Natural killer cell (primary cell): ENCODE measurements at regions not wholly inside any gene's neighbourhood (a gene's known extent, or its start where the extent isn't known, plus 50 kb on each side); places are given as distances from the start of the nearest gene placed in this dataset.

Experiments used
- ATAC-seq, 3 donors: fragments of 150-1000 bp in 2 of 3; fragments of 200-7000 bp in 1 of 3; cut with Tn5 transposase; 1 replicate in 1 of 3; 2 replicates in 2 of 3; pipeline ENCODE4 v1.10.0; 2021; ENCODE audit warnings: mild to moderate bottlenecking in 2 of 3, moderate library complexity in 2 of 3
- DNase-seq, 2 donors: peaks; one replicate each; pipeline versions ENCODE4 v3.0.0 to v3.0.0-alpha.2; 2013 to 2021; ENCODE audit warnings: mixed read lengths in 1 of 2
- H3K27ac ChIP-seq: one replicate; pipeline ENCODE4 v1.5.1; 2013; ENCODE audit warnings: mild to moderate bottlenecking, low read length
- H3K27me3 ChIP-seq: one replicate; pipeline ENCODE4 v1.6.1; 2013; ENCODE audit warnings: low read length; ENCODE audit not compliant: control insufficient read depth, insufficient read depth
- H3K36me3 ChIP-seq: one replicate; pipeline ENCODE4 v1.6.1; 2013; ENCODE audit warnings: low read length; ENCODE audit not compliant: control insufficient read depth, insufficient read depth
- H3K4me1 ChIP-seq: one replicate; pipeline ENCODE4 v1.6.1; 2013; ENCODE audit warnings: low read length; ENCODE audit not compliant: control insufficient read depth, insufficient read depth
- H3K4me3 ChIP-seq: one replicate; pipeline ENCODE4 v1.5.1; 2013; ENCODE audit warnings: low read length
- H3K9me3 ChIP-seq: one replicate; pipeline ENCODE4 v1.6.1; 2013; ENCODE audit warnings: low read length; ENCODE audit not compliant: control insufficient read depth, insufficient read depth
- H3K27ac Mint-ChIP-seq, 2 donors: one replicate each; pipeline ENCODE4 v1.8.0; 2022; ENCODE audit warnings: mild to moderate bottlenecking in 2 of 2, mixed read lengths in 2 of 2, moderate library complexity in 1 of 2
- H3K27me3 Mint-ChIP-seq, 2 donors: one replicate each; pipeline ENCODE4 v1.8.0; 2022; ENCODE audit warnings: low read depth in 2 of 2, mixed read lengths in 2 of 2
- H3K36me3 Mint-ChIP-seq: one replicate; pipeline ENCODE4 v1.8.0; 2022; ENCODE audit warnings: mixed read lengths
- H3K4me1 Mint-ChIP-seq, 2 donors: one replicate each; pipeline ENCODE4 v1.8.0; 2022; ENCODE audit warnings: mixed read lengths in 2 of 2
- H3K4me3 Mint-ChIP-seq: one replicate; pipeline ENCODE4 v1.8.0; 2022; ENCODE audit warnings: mild to moderate bottlenecking, moderate library complexity, mixed read lengths
- H3K9me3 Mint-ChIP-seq, 2 donors: one replicate each; pipeline ENCODE4 v1.8.0; 2022; ENCODE audit warnings: mixed read lengths in 2 of 2
- CTCF ChIP-seq: fragments of 200-600 bp; IDR thresholded peaks from one replicate; pipeline ENCODE4 v1.8.0; 2022; ENCODE audit warnings: antibody characterized with exemption
- WGBS: methylation state at CpG from one replicate; pipeline ENCODE4 v1.1.7; 2013; ENCODE audit warnings: missing lambda C conversion rate; ENCODE audit not compliant: insufficient coverage; 5-methylcytosine and 5-hydroxymethylcytosine counted together
- intact Hi-C: fragments of 100-400 bp; cut with micrococcal nuclease; formaldehyde crosslinking; loops from one replicate; pipeline ENCODE4 v1.14.2; 2022

GRCh38 chr2:175355246-175355645 lies 173.7 kb upstream of the ATP5MC3 start:
- Histone ChIP-seq H3K36me3 (no peaks in the 10 kb centered on the region), H3K27me3 (no peaks in the 10 kb centered on the region), H3K27ac (no peak overlapping the region), H3K4me3 (no peak overlapping the region), H3K9me3 (no peaks in the 10 kb centered on the region), H3K4me1 (no peaks in the 10 kb centered on the region)
- no peak for TF ChIP-seq CTCF
- Mint-ChIP-seq H3K27me3 (peaks cover 23 to 46% of the 10 kb centered on the region in 2 donors), H3K9me3 (no peaks in the 10 kb centered on the region), H3K4me3 (no peak overlapping the region), H3K36me3 (no peaks in the 10 kb centered on the region), H3K27ac (no peak overlapping the region), H3K4me1 (no peaks in the 10 kb centered on the region)
- WGBS, result 87% methylated on average over 3 of the region's 3 CpGs
- intact Hi-C loops, result no loop called here
- DNase-seq (no peak), ATAC-seq (no peak)

DNA sequence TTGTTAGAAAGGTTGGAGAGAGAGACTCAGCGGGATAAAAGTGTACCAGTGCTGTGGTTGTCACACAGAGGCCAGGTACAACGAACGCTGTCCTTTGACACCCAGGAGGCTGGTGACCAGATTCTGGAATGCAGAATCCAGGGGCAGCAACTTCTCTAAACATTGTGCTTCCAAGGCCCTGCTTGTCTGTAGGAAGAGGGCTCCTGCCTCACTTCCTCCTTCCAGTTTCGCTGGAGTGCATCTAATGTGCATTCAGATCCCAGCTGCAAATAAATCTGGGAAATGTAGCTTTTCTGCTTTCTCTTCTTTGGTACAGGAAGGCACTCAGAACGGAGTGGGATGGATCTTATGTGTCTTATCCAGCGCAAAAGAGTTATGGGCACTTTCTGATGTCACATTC lies 171.8 kb upstream of the ATP5MC3 start:
- Mint-ChIP-seq H3K4me1 (no peaks in the 10 kb centered on the region), H3K9me3 (no peaks in the 10 kb centered on the region), H3K27me3 (peaks cover 19 to 40% of the 10 kb centered on the region in 2 donors), H3K4me3 (no peak overlapping the region), H3K27ac (no peak overlapping the region), H3K36me3 (no peaks in the 10 kb centered on the region)
- DNase-seq, result no peak
- no peaks in the 10 kb centered on the region for H3K9me3 ChIP-seq
- TF ChIP-seq CTCF, result no peak
- H3K36me3 ChIP-seq, result no peaks in the 10 kb centered on the region
- WGBS, result 85% methylated on average over 6 of the region's 6 CpGs
- no peaks in the 10 kb centered on the region for H3K27me3 ChIP-seq
- H3K27ac ChIP-seq, result no peak overlapping the region
- ATAC-seq, result no peak
- intact Hi-C loops, result no loop called here
- no peaks in the 10 kb centered on the region for H3K4me1 ChIP-seq
- no peak overlapping the region for H3K4me3 ChIP-seq

DNA sequence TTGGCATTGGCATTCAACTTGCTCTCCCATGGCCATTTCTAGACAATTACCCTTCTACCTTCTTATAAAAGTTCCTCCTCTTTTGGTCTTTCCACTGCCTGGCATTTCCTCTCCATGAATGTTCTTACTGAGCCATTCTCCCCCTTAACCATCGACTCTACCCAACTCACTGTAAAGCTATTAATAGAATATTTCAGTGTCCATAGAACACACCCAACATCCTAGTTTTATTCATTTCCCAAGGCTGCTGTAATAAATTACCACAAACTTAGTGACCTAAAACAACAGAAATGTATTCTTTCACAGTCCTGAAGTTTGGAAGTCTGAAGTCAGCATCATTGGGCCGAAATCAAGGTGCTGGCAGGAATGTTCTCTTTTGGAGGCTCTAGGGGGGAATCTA lies 170.0 kb upstream of the ATP5MC3 start:
- Mint-ChIP-seq H3K4me1 (no peaks in the 10 kb centered on the region), H3K27ac (no peak overlapping the region), H3K36me3 (peaks cover 4% of the 10 kb centered on the region), H3K9me3 (no peaks in the 10 kb centered on the region), H3K4me3 (no peak overlapping the region), H3K27me3 (peaks cover 19 to 37% of the 10 kb centered on the region in 2 donors)
- Histone ChIP-seq H3K9me3 (no peaks in the 10 kb centered on the region), H3K27ac (no peak overlapping the region), H3K27me3 (no peaks in the 10 kb centered on the region), H3K4me1 (no peaks in the 10 kb centered on the region), H3K36me3 (no peaks in the 10 kb centered on the region), H3K4me3 (no peak overlapping the region)
- intact Hi-C loops, result no loop called here
- ATAC-seq (no peak), DNase-seq (no peak)
- WGBS, result 74% methylated on average over 2 of the region's 2 CpGs
- no peak for TF ChIP-seq CTCF

- Histone ChIP-seq H3K27ac (no peak overlapping the region), H3K9me3 (no peaks in the 10 kb centered on the region), H3K36me3 (no peaks in the 10 kb centered on the region), H3K4me3 (no peak overlapping the region), H3K4me1 (no peaks in the 10 kb centered on the region), H3K27me3 (no peaks in the 10 kb centered on the region)
- Mint-ChIP-seq H3K36me3 (peaks cover 8% of the 10 kb centered on the region), H3K4me3 (no peak overlapping the region), H3K27ac (no peak overlapping the region), H3K4me1 (no peaks in the 10 kb centered on the region), H3K9me3 (peaks cover 0 to under 1% of the 10 kb centered on the region in 2 donors), H3K27me3 (peaks cover 20 to 42% of the 10 kb centered on the region in 2 donors)
- intact Hi-C loops, result no loop called here
- no peak for TF ChIP-seq CTCF
- DNase-seq (no peak), ATAC-seq (no peak)
- WGBS, result 79% methylated on average over 5 of the region's 5 CpGs
These were observed 168.6 kb upstream of the ATP5MC3 start for GRCh38 chr2:175350105-175350504.
